ENCODE measurements at regions not wholly inside any gene's neighbourhood (a gene's known extent, or its start where the extent isn't known, plus 50 kb on each side); places are given as distances from the start of the nearest gene placed in this dataset.

GRCh38 chr4:101418055-101418454, 70.7 kb upstream of the PPP3CA start:
- Histone ChIP-seq H3K27me3 (no peaks in the 10 kb centered on the region), H3K36me3 (replicated peaks in 1 of 2) (no peaks in the 10 kb centered on the region), H3K4me1 (replicated peaks in 1 of 2) (no peaks in the 10 kb centered on the region), H3K27ac (no peak overlapping the region), H3K9me3 (replicated peaks in 1 of 3) (no peaks in the 10 kb centered on the region), H3K4me3 (no peak overlapping the region)
- intact Hi-C loops (cut with DNase I), result no loop called here
- WGBS, 4 donors, result 58 to 73% (median 62%) methylated on average over 2 of the region's 2 CpGs
- no peak for DNase-seq
- TF ChIP-seq, protein P1, sequence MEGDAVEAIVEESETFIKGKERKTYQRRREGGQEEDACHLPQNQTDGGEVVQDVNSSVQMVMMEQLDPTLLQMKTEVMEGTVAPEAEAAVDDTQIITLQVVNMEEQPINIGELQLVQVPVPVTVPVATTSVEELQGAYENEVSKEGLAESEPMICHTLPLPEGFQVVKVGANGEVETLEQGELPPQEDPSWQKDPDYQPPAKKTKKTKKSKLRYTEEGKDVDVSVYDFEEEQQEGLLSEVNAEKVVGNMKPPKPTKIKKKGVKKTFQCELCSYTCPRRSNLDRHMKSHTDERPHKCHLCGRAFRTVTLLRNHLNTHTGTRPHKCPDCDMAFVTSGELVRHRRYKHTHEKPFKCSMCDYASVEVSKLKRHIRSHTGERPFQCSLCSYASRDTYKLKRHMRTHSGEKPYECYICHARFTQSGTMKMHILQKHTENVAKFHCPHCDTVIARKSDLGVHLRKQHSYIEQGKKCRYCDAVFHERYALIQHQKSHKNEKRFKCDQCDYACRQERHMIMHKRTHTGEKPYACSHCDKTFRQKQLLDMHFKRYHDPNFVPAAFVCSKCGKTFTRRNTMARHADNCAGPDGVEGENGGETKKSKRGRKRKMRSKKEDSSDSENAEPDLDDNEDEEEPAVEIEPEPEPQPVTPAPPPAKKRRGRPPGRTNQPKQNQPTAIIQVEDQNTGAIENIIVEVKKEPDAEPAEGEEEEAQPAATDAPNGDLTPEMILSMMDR (IDR thresholded peaks at IDR 0.05), result no peak
- no peak for TF ChIP-seq POLR2A (IDR thresholded peaks at IDR 0.05)

GRCh38 chr4:101417046-101417445, 69.7 kb upstream of the PPP3CA start:
- Histone ChIP-seq H3K4me3 (no peak overlapping the region), H3K27me3 (no peaks in the 10 kb centered on the region), H3K4me1 (replicated peaks in 1 of 2) (no peaks in the 10 kb centered on the region), H3K36me3 (replicated peaks in 1 of 2) (no peaks in the 10 kb centered on the region), H3K27ac (no peak overlapping the region), H3K9me3 (replicated peaks in 1 of 3) (no peaks in the 10 kb centered on the region)
- TF ChIP-seq, protein P1 (IDR thresholded peaks at IDR 0.05), result no peak
- TF ChIP-seq POLR2A (IDR thresholded peaks at IDR 0.05), result no peak
- intact Hi-C loops (cut with DNase I), result no loop called here
- 83 to 97% (median 91%) methylated on average over 4 to 6 of the region's 6 CpGs for WGBS, 4 donors
- DNase-seq, result no peak

DNA sequence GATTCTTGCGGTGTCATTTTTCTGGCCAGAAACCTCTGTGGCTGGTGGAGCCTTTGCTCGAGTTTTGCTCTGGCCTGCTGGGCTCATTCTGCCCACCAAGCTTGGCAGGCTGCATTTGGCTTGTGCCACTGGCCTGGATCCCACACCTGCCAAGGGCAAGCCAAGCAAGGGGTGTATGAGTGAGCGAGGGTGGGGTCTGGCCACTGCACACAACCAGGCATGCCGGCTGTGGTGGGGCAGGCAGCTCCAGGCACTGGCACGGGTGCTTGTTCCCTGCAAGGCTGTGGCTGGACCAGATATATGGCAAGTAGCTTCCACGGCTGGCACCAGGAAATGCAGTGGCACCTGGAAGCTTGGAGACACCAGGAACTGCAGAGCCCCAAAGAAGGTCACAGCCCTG, 68.6 kb upstream of the PPP3CA start:
- TF ChIP-seq, protein P1 (IDR thresholded peaks at IDR 0.05), result no peak
- TF ChIP-seq POLR2A (IDR thresholded peaks at IDR 0.05), result no peak
- H3K9me3 ChIP-seq (replicated peaks in 1 of 3), result no peaks in the 10 kb centered on the region
- no peaks in the 10 kb centered on the region for H3K4me1 ChIP-seq (replicated peaks in 1 of 2)
- H3K4me3 ChIP-seq, result no peak overlapping the region
- 95 to 96% (median 96%) methylated on average over 3 to 6 of the region's 6 CpGs for WGBS, 4 donors
- no peaks in the 10 kb centered on the region for H3K27me3 ChIP-seq
- no peak overlapping the region for H3K27ac ChIP-seq
- intact Hi-C loops (cut with DNase I), result no loop called here
- DNase-seq, result no peak
- no peaks in the 10 kb centered on the region for H3K36me3 ChIP-seq (replicated peaks in 1 of 2)

- Histone ChIP-seq H3K4me3 (no peak overlapping the region), H3K27ac (no peak overlapping the region), H3K27me3 (no peaks in the 10 kb centered on the region), H3K36me3 (replicated peaks in 1 of 2) (no peaks in the 10 kb centered on the region), H3K4me1 (replicated peaks in 1 of 2) (no peaks in the 10 kb centered on the region), H3K9me3 (replicated peaks in 1 of 3) (no peaks in the 10 kb centered on the region)
- TF ChIP-seq, protein P1 (IDR thresholded peaks at IDR 0.05), result no peak
- no peak for TF ChIP-seq POLR2A (IDR thresholded peaks at IDR 0.05)
- WGBS, 4 donors, result 84 to 91% (median 89%) methylated on average over 1 of the region's 1 CpG
- intact Hi-C loops (cut with DNase I), result no loop called here
- no peak for DNase-seq
Measured at GRCh38 chr4:101414496-101414895, 67.2 kb upstream of the PPP3CA start.

Measured in adrenal gland (tissue), 9 donors.